Fibroblast of villous mesenchyme (primary cell): ENCODE measurements at regions not wholly inside any gene's neighbourhood (a gene's known extent, or its start where the extent isn't known, plus 50 kb on each side); places are given as distances from the start of the nearest gene placed in this dataset.

Experiments
- DNase-seq: peaks from one replicate; pipeline ENCODE4 v3.0.0-alpha.2; 2010; ENCODE audit warnings: low read depth
- H3K4me3 ChIP-seq: 2 replicates; pipeline ENCODE4 v1.5.1; 2011; ENCODE audit warnings: low read depth, mild to moderate bottlenecking, low read length
- TF ChIP-seq, protein P1 (sequence below): IDR thresholded peaks from 2 replicates; pipeline ENCODE4 v1.5.1; 2012; ENCODE audit warnings: low read depth, mild to moderate bottlenecking, low read length; ENCODE audit not compliant: insufficient read depth

- DNase-seq, result no peak
- no peak overlapping the region for H3K4me3 ChIP-seq
- TF ChIP-seq, protein P1, sequence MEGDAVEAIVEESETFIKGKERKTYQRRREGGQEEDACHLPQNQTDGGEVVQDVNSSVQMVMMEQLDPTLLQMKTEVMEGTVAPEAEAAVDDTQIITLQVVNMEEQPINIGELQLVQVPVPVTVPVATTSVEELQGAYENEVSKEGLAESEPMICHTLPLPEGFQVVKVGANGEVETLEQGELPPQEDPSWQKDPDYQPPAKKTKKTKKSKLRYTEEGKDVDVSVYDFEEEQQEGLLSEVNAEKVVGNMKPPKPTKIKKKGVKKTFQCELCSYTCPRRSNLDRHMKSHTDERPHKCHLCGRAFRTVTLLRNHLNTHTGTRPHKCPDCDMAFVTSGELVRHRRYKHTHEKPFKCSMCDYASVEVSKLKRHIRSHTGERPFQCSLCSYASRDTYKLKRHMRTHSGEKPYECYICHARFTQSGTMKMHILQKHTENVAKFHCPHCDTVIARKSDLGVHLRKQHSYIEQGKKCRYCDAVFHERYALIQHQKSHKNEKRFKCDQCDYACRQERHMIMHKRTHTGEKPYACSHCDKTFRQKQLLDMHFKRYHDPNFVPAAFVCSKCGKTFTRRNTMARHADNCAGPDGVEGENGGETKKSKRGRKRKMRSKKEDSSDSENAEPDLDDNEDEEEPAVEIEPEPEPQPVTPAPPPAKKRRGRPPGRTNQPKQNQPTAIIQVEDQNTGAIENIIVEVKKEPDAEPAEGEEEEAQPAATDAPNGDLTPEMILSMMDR, result no peak
These were observed 376.9 kb downstream of the CXXC4 start for GRCh38 chr4:104117776-104118175.

DNA sequence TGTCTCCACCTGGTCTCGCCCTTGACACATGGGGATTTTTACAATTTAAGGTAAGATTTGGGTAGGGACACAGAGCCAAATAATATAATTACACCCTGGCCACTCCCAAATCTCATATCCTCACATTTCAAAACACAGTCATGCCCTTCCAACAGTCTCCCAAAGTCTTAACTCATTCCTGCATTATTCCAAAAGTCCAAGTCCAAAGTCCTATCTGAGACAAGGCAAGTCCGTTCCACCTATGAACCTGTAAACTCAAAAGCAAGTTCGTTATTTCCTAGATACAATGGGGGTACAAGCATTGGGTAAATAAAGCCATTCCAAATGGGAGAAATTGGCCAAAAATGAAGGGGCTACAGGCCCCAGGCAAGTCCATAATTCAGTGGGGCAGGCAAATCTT, 380.8 kb downstream of the CXXC4 start:
- TF ChIP-seq, protein P1, result no peak
- no peak overlapping the region for H3K4me3 ChIP-seq
- no peak for DNase-seq

DNA sequence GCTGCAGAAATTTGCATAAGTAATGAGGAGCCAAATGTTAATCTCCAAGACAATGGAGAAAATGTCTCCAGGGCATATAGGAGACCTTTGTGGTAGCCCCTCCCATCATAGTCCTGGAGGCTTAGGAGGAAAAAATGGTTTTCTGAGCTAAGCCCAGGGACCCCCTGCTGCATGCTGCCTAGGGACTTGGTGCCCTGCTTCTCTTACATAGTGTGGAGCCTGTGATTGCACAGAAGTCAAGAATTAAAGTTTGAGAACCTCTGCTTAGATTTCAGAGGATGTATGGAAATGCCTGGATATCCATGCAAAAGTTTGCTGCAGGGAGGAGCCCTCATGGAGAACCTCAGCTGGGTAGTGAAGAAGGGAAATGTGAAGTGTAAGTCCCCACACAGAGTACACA, 379.4 kb upstream of the TACR3 start:
- TF ChIP-seq, protein P1, result no peak
- no peak for DNase-seq
- H3K4me3 ChIP-seq, result no peak overlapping the region

DNA sequence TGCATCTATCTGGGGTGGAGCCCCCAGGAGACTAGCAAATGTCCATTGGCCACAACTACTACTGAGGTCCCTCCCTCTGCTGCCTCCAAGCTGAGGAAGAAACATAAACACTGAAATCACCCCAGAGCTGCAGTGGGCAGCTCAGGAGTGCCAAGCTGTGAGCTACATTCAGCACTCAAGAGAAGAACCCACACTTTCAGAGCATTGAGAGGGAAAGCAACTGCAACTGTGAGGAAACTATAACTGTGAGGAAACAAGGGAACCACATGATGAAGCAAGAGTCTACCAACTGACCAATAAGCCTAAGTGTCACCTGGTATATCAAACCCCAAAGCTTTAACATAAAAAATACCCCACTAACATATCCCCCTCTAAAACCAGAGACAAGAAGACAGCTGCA, 373.5 kb upstream of the TACR3 start:
- TF ChIP-seq, protein P1, result no peak
- no peak for DNase-seq

GRCh38 chr4:104073229-104073628, 353.4 kb upstream of the TACR3 start:
- no peak overlapping the region for H3K4me3 ChIP-seq

More for the DNA sequence above, 373.5 kb upstream of the TACR3 start:
- H3K4me3 ChIP-seq, result no peak overlapping the region

GRCh38 chr4:104066533-104066932, 346.7 kb upstream of the TACR3 start:
- no peak for DNase-seq
- TF ChIP-seq, protein P1, result no peak
- no peak overlapping the region for H3K4me3 ChIP-seq

More at GRCh38 chr4:104073229-104073628, 353.4 kb upstream of the TACR3 start:
- no peak for DNase-seq
- TF ChIP-seq, protein P1, result no peak
